HepG2 (cell line): ENCODE measurements at regions not wholly inside any gene's neighbourhood (a gene's known extent, or its start where the extent isn't known, plus 50 kb on each side); places are given as distances from the start of the nearest gene placed in this dataset.

Source experiments
- CSRNP2 ChIP-seq: sonication (generic); formaldehyde crosslinking; conservative IDR thresholded peaks from 2 replicates; pipeline ENCODE4 v1.8.0; 2022; ENCODE audit warnings: low read depth, missing genetic modification reagents
- FOXK1 ChIP-seq: sonication (generic); formaldehyde crosslinking; IDR thresholded peaks from 2 replicates; pipeline ENCODE4 v1.4.0; 2020; ENCODE audit warnings: low read depth, missing genetic modification reagents, borderline replicate concordance
- GABPB1 ChIP-seq: IDR thresholded peaks from 2 replicates; pipeline ENCODE4 v1.6.1; 2016; ENCODE audit warnings: mild to moderate bottlenecking, missing genetic modification reagents, moderate library complexity, missing compliant biosample characterization
- IKZF1 ChIP-seq: fragments of 450-650 bp; IDR thresholded peaks from 2 replicates; pipeline ENCODE4 v1.7.1; 2016
- NCOA5 ChIP-seq: sonication (generic); formaldehyde crosslinking; IDR thresholded peaks from 2 replicates; pipeline ENCODE4 v1.4.0; 2020; ENCODE audit warnings: missing genetic modification reagents
- NR3C1 ChIP-seq: sonication (generic); formaldehyde crosslinking; IDR thresholded peaks from 2 replicates; pipeline ENCODE4 v1.4.0; 2020; ENCODE audit warnings: missing genetic modification reagents
- RBAK ChIP-seq: sonication (generic); formaldehyde crosslinking; IDR thresholded peaks from 2 replicates; pipeline ENCODE4 v1.5.1; 2020; ENCODE audit warnings: mild to moderate bottlenecking, missing genetic modification reagents
- RERE ChIP-seq: IDR thresholded peaks from 2 replicates; pipeline ENCODE4 v1.6.1; 2016; ENCODE audit warnings: low read depth, missing genetic modification reagents, missing compliant biosample characterization
- SIX1 ChIP-seq: sonication (generic); formaldehyde crosslinking; IDR thresholded peaks from 2 replicates; pipeline ENCODE4 v1.4.0; 2020; ENCODE audit warnings: missing genetic modification reagents, borderline replicate concordance
- SKI ChIP-seq: fragments of 450-650 bp; IDR thresholded peaks from one replicate; pipeline ENCODE4 v1.6.1; 2018; ENCODE audit warnings: mild to moderate bottlenecking; ENCODE audit not compliant: partially characterized antibody
- TOE1 ChIP-seq: sonication (generic); formaldehyde crosslinking; IDR thresholded peaks from 2 replicates; pipeline ENCODE4 v1.4.0; 2020; ENCODE audit warnings: mild to moderate bottlenecking, missing genetic modification reagents
- ZBTB1 ChIP-seq: sonication (generic); formaldehyde crosslinking; IDR thresholded peaks from 2 replicates; pipeline ENCODE4 v1.4.0; 2020; ENCODE audit warnings: missing genetic modification reagents, borderline replicate concordance
- ZFYVE20 ChIP-seq: sonication (generic); formaldehyde crosslinking; IDR thresholded peaks from 2 replicates; pipeline ENCODE4 v1.8.0; 2023; ENCODE audit warnings: low read depth, mild to moderate bottlenecking, moderate library complexity, missing genetic modification reagents, borderline replicate concordance
- ZNF292 ChIP-seq: sonication (generic); formaldehyde crosslinking; IDR thresholded peaks from 2 replicates; pipeline ENCODE4 v1.8.1; 2022; ENCODE audit warnings: mild to moderate bottlenecking, low read depth, missing genetic modification reagents, borderline replicate concordance
- ZNF34 ChIP-seq: sonication (generic); formaldehyde crosslinking; IDR thresholded peaks from 2 replicates; pipeline ENCODE4 v1.4.0; 2020; ENCODE audit warnings: mild to moderate bottlenecking, missing genetic modification reagents, borderline replicate concordance
- ZNF552 ChIP-seq: sonication (generic); formaldehyde crosslinking; IDR thresholded peaks from 2 replicates; pipeline ENCODE4 v1.9.0; 2022; ENCODE audit warnings: missing genetic modification reagents, mild to moderate bottlenecking, borderline replicate concordance
- ZNF572 ChIP-seq: sonication (generic); formaldehyde crosslinking; IDR thresholded peaks from 2 replicates; pipeline ENCODE4 v1.5.1; 2020; ENCODE audit warnings: mild to moderate bottlenecking, missing genetic modification reagents
- ZNF768 ChIP-seq: sonication (generic); formaldehyde crosslinking; IDR thresholded peaks from 2 replicates; pipeline ENCODE4 v1.4.0; 2020; ENCODE audit warnings: missing genetic modification reagents
- TF ChIP-seq, protein P1 (sequence below): sonication (generic); formaldehyde crosslinking; conservative IDR thresholded peaks from 2 replicates; pipeline ENCODE4 v1.4.0; 2020; ENCODE audit warnings: missing genetic modification reagents
- TF ChIP-seq, protein P2 (sequence below): sonication (generic); formaldehyde crosslinking; IDR thresholded peaks from 2 replicates; pipeline ENCODE4 v1.4.0; 2020; ENCODE audit warnings: low read depth, missing genetic modification reagents

DNA sequence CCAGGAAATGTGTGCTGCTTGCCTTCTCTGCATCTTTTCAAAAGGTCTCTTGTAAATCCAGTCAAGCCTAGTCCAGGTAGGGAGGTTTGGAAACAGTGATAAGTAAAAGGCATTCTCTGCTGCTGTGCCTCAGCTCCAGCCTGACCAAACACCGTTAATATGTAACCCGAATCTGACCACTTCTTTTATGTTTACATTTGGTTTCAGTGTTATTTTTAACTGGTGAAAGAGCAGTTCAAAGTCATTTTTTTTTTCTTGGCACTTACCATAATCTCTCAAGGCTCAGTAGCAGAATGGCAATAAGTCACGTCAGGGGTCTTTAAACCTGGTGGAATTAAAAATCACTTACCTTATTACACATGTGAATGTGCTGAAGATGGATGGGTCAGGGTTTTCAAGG, 216.8 kb downstream of the PTEN start (continued):
- TF ChIP-seq CSRNP2 (CRISPR knock-in tag) (no peak), FOXK1 (CRISPR knock-in tag) (no peak), ZBTB1 (CRISPR knock-in tag) (no peak), ZNF292 (peak; percentile 70; the same call in 1 of the 2 replicates), SIX1 (CRISPR knock-in tag) (no peak), NR3C1 (no peak), ZNF552 (CRISPR knock-in tag) (no peak), IKZF1 (no peak), SKI (no peak), NCOA5 (CRISPR knock-in tag) (no peak), RERE (CRISPR knock-in tag) (no peak), TOE1 (no peak), RBAK (no peak), ZNF768 (CRISPR knock-in tag) (no peak), ZFYVE20 (no peak), ZNF34 (no peak), ZNF572 (CRISPR knock-in tag) (no peak), GABPB1 (CRISPR knock-in tag) (no peak)
- TF ChIP-seq, protein P1, sequence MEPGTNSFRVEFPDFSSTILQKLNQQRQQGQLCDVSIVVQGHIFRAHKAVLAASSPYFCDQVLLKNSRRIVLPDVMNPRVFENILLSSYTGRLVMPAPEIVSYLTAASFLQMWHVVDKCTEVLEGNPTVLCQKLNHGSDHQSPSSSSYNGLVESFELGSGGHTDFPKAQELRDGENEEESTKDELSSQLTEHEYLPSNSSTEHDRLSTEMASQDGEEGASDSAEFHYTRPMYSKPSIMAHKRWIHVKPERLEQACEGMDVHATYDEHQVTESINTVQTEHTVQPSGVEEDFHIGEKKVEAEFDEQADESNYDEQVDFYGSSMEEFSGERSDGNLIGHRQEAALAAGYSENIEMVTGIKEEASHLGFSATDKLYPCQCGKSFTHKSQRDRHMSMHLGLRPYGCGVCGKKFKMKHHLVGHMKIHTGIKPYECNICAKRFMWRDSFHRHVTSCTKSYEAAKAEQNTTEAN (CRISPR knock-in tag): no peak
- TF ChIP-seq, protein P2, sequence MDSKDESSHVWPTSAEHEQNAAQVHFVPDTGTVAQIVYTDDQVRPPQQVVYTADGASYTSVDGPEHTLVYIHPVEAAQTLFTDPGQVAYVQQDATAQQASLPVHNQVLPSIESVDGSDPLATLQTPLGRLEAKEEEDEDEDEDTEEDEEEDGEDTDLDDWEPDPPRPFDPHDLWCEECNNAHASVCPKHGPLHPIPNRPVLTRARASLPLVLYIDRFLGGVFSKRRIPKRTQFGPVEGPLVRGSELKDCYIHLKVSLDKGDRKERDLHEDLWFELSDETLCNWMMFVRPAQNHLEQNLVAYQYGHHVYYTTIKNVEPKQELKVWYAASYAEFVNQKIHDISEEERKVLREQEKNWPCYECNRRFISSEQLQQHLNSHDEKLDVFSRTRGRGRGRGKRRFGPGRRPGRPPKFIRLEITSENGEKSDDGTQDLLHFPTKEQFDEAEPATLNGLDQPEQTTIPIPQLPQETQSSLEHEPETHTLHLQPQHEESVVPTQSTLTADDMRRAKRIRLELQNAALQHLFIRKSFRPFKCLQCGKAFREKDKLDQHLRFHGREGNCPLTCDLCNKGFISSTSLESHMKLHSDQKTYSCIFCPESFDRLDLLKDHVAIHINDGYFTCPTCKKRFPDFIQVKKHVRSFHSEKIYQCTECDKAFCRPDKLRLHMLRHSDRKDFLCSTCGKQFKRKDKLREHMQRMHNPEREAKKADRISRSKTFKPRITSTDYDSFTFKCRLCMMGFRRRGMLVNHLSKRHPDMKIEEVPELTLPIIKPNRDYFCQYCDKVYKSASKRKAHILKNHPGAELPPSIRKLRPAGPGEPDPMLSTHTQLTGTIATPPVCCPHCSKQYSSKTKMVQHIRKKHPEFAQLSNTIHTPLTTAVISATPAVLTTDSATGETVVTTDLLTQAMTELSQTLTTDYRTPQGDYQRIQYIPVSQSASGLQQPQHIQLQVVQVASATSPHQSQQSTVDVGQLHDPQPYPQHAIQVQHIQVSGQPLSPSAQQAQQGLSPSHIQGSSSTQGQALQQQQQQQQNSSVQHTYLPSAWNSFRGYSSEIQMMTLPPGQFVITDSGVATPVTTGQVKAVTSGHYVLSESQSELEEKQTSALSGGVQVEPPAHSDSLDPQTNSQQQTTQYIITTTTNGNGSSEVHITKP (CRISPR knock-in tag): no peak
